ENCODE measurements at regions not wholly inside any gene's neighbourhood (a gene's known extent, or its start where the extent isn't known, plus 50 kb on each side); places are given as distances from the start of the nearest gene placed in this dataset.

- no peaks in the 10 kb centered on the region for H3K4me1 ChIP-seq
- no peak overlapping the region for H3K27ac ChIP-seq
- intact Hi-C loops (cut with DNase I), result no loop called here
- 75 to 83% methylated on average over 4 of the region's 4 CpGs for WGBS, 2 donors
- no peaks in the 10 kb centered on the region for H3K36me3 ChIP-seq
- no peaks in the 10 kb centered on the region for H3K27me3 ChIP-seq
- no peak for DNase-seq
- no peak overlapping the region for H3K4me3 ChIP-seq
- TF ChIP-seq EP300 (IDR thresholded peaks at IDR 0.05) (no peak), POLR2A (IDR thresholded peaks at IDR 0.05) (no peak), POLR2AphosphoS5 (IDR thresholded peaks at IDR 0.05) (no peak)
- TF ChIP-seq, protein P1, sequence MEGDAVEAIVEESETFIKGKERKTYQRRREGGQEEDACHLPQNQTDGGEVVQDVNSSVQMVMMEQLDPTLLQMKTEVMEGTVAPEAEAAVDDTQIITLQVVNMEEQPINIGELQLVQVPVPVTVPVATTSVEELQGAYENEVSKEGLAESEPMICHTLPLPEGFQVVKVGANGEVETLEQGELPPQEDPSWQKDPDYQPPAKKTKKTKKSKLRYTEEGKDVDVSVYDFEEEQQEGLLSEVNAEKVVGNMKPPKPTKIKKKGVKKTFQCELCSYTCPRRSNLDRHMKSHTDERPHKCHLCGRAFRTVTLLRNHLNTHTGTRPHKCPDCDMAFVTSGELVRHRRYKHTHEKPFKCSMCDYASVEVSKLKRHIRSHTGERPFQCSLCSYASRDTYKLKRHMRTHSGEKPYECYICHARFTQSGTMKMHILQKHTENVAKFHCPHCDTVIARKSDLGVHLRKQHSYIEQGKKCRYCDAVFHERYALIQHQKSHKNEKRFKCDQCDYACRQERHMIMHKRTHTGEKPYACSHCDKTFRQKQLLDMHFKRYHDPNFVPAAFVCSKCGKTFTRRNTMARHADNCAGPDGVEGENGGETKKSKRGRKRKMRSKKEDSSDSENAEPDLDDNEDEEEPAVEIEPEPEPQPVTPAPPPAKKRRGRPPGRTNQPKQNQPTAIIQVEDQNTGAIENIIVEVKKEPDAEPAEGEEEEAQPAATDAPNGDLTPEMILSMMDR (IDR thresholded peaks at IDR 0.05), result no peak
- H3K9me3 ChIP-seq, result no peaks in the 10 kb centered on the region
Measured at GRCh38 chr16:66172463-66172862, 194.0 kb upstream of the CDH5 start.

DNA sequence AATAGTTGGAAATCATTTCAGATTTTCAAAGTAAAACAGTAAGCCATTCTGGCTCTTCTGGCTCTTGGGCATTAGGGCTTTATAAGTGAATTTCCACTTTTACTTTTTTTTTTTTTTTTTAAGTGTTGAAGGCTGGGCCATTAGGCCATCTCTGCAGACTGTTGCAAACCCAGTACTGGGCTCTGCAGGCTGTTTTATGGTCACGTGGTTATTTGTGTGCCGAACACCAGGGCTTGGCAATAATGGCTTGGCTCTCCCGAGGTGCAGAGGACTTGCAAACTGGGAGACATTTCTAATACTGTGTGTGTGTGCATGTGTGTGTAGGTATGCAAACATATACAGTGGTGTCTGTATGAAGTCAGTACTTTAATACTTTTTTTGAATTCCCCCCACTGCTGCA lies 194.9 kb upstream of the CDH5 start:
- WGBS, 2 donors, result 67 to 88% methylated on average over 3 of the region's 3 CpGs
- DNase-seq, result no peak

DNA sequence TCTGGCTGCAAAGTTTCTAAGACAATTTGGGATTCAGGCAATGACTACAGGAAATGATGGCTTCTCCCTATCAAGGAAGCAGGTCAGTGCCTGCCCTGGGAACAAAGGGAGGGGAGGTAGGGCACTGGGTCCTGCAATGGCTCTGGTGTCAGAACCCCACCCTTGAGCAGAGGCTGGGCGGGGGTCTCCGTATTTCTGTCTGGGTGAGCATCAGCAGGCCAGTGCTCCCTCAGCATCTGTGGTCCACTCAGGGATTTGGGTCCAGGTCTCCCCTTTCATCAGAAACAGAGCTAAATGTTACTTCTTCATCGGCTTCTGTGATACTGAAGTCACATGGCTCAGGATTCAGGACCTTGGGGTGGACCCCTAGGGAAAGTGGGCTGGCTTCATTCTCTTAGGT lies 195.5 kb upstream of the CDH5 start:
- intact Hi-C loops (cut with DNase I), result no loop called here
- Histone ChIP-seq H3K4me3 (no peak overlapping the region), H3K27me3 (no peaks in the 10 kb centered on the region), H3K9me3 (no peaks in the 10 kb centered on the region), H3K4me1 (no peaks in the 10 kb centered on the region), H3K27ac (no peak overlapping the region), H3K36me3 (no peaks in the 10 kb centered on the region)
- no peak for DNase-seq
- no peak for TF ChIP-seq EP300 (IDR thresholded peaks at IDR 0.05)
- TF ChIP-seq POLR2A (IDR thresholded peaks at IDR 0.05), result no peak
- TF ChIP-seq POLR2AphosphoS5 (IDR thresholded peaks at IDR 0.05), result no peak
- TF ChIP-seq, protein P1 (IDR thresholded peaks at IDR 0.05), result no peak
- 65 to 93% methylated on average over 3 of the region's 3 CpGs for WGBS, 2 donors

More for the DNA sequence above, 194.9 kb upstream of the CDH5 start:
- H3K4me3 ChIP-seq, result no peak overlapping the region
- H3K27ac ChIP-seq, result no peak overlapping the region
- no peaks in the 10 kb centered on the region for H3K4me1 ChIP-seq
- H3K9me3 ChIP-seq, result no peaks in the 10 kb centered on the region
- no peak for TF ChIP-seq EP300 (IDR thresholded peaks at IDR 0.05)
- TF ChIP-seq POLR2AphosphoS5 (IDR thresholded peaks at IDR 0.05), result no peak
- TF ChIP-seq POLR2A (IDR thresholded peaks at IDR 0.05), result no peak
- TF ChIP-seq, protein P1 (IDR thresholded peaks at IDR 0.05), result no peak
- no peaks in the 10 kb centered on the region for H3K27me3 ChIP-seq
- H3K36me3 ChIP-seq, result no peaks in the 10 kb centered on the region
- intact Hi-C loops (cut with DNase I), result no loop called here

DNA sequence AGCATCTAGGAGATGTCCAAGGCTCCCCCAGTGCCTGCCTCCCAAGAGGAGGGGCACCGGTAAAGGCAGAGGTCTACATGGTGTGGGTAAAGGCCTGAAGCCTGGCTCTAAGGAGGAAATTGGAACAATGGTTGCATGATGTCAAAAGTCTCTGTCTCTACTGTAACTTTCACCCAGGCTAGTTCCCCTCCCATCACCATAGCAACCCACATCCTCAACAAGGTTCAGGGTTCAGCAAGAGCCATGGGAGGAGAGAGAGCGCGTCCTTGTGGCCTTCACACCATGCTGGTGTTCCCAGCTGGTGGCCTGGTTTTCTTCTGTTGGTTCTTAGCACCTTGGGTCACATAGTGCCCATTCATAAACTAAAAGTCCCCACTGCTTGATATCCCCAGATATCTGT lies 196.7 kb upstream of the CDH5 start:
- no peaks in the 10 kb centered on the region for H3K9me3 ChIP-seq
- no peak for TF ChIP-seq POLR2AphosphoS5 (IDR thresholded peaks at IDR 0.05)
- TF ChIP-seq, protein P1 (IDR thresholded peaks at IDR 0.05), result no peak
- no peak for TF ChIP-seq POLR2A (IDR thresholded peaks at IDR 0.05)
- no peak for TF ChIP-seq EP300 (IDR thresholded peaks at IDR 0.05)
- 95 to 96% methylated on average over 3 of the region's 3 CpGs for WGBS, 2 donors
- no peaks in the 10 kb centered on the region for H3K27me3 ChIP-seq
- intact Hi-C loops (cut with DNase I), result no loop called here
- H3K36me3 ChIP-seq, result no peaks in the 10 kb centered on the region
- no peak overlapping the region for H3K27ac ChIP-seq
- H3K4me1 ChIP-seq, result peaks cover 0 to 4% (median 0%) of the 10 kb centered on the region in 4 donors
- DNase-seq, result no peak
- no peak overlapping the region for H3K4me3 ChIP-seq

DNA sequence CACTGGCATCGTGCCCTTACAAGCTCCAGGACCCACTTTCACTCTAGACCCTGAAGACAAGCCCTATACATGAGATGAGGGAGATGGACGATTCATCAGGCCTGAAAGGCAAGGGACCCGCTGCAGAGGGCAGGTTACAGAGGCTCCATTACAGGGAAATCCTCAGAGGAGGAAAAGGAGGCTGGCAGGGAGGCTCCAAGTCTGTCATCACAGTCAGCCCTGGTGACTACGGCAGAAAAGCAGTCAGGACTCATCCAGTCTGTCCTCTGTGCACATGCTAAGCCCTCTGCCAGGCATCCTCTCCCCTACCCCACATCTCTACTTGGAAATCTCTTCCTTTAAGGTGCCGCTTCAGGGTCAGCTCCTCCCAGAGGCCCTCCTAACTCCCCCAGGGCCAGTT lies 197.7 kb upstream of the CDH5 start:
- peaks cover 0 to 7% (median 0%) of the 10 kb centered on the region in 4 donors for H3K4me1 ChIP-seq
- intact Hi-C loops (cut with DNase I), result no loop called here
- 47 to 52% methylated on average over 5 of the region's 5 CpGs for WGBS, 2 donors

More for the DNA sequence above, 197.7 kb upstream of the CDH5 start:
- Histone ChIP-seq H3K27ac (no peak overlapping the region), H3K27me3 (no peaks in the 10 kb centered on the region), H3K9me3 (no peaks in the 10 kb centered on the region), H3K36me3 (no peaks in the 10 kb centered on the region), H3K4me3 (no peak overlapping the region)
- no peak for TF ChIP-seq POLR2AphosphoS5 (IDR thresholded peaks at IDR 0.05)
- TF ChIP-seq, protein P1 (IDR thresholded peaks at IDR 0.05), result no peak
- DNase-seq, result no peak
